Lower leg skin (tissue), 4 donors: ENCODE measurements at regions not wholly inside any gene's neighbourhood (a gene's known extent, or its start where the extent isn't known, plus 50 kb on each side); places are given as distances from the start of the nearest gene placed in this dataset.

Experiments
- DNase-seq, 2 donors: peaks; one replicate each; pipeline ENCODE4 v3.0.0-alpha.2; 2019; ENCODE audit warnings: low spot score in 2 of 2
- H3K4me3 ChIP-seq: fragments of 200-600 bp; sonication (generic); 2 replicates; pipeline ENCODE4 v1.5.1; 2017; ENCODE audit warnings: mild to moderate bottlenecking, low read depth; ENCODE audit not compliant: poor library complexity, severe bottlenecking
- CTCF ChIP-seq, 3 donors: fragments of 450-650 bp; IDR thresholded peaks; one replicate each; pipeline ENCODE4 v1.5.1; 2016; ENCODE audit warnings: antibody characterized with exemption in 3 of 3, mild to moderate bottlenecking in 3 of 3, moderate library complexity in 2 of 3
- POLR2A ChIP-seq, 2 donors: fragments of 450-650 bp; IDR thresholded peaks; one replicate each; pipeline ENCODE4 v1.6.1; 2016 to 2017; ENCODE audit warnings: antibody characterized with exemption in 2 of 2, mild to moderate bottlenecking in 1 of 2, moderate library complexity in 1 of 2
- WGBS, 2 donors: methylation state at CpG; one replicate each; pipeline ENCODE4 v1.1.5; 2018; 5-methylcytosine and 5-hydroxymethylcytosine counted together
- intact Hi-C: fragments of 100-400 bp; cut with DNase I; formaldehyde crosslinking; loops from one replicate; pipeline ENCODE4 v1.15.0; 2023; ENCODE audit warnings: low total_unique reads

GRCh38 chr16:72394526-72394925, 222.6 kb upstream of the PMFBP1 start:
- no peak overlapping the region for H3K4me3 ChIP-seq
- TF ChIP-seq CTCF (IDR thresholded peaks at IDR 0.05) (no peak), POLR2A (IDR thresholded peaks at IDR 0.05) (no peak)
- intact Hi-C loops: no loop called here
- DNase-seq: no peak

- no peak for TF ChIP-seq CTCF (IDR thresholded peaks at IDR 0.05)
- TF ChIP-seq POLR2A (IDR thresholded peaks at IDR 0.05): no peak
- no peak overlapping the region for H3K4me3 ChIP-seq
- 92 to 95% methylated on average over 3 of the region's 3 CpGs for WGBS, 2 donors
- intact Hi-C loops: no loop called here
- DNase-seq: no peak
Observed at GRCh38 chr16:72389791-72390190, 217.8 kb upstream of the PMFBP1 start.

GRCh38 chr16:72388007-72388406, 216.1 kb upstream of the PMFBP1 start:
- no peak overlapping the region for H3K4me3 ChIP-seq
- intact Hi-C loops: no loop called here
- DNase-seq: no peak
- TF ChIP-seq CTCF (IDR thresholded peaks at IDR 0.05): no peak
- TF ChIP-seq POLR2A (IDR thresholded peaks at IDR 0.05): no peak

- 94 to 97% methylated on average over 5 of the region's 5 CpGs for WGBS, 2 donors
- intact Hi-C loops: no loop called here
- TF ChIP-seq CTCF (IDR thresholded peaks at IDR 0.05) (no peak), POLR2A (IDR thresholded peaks at IDR 0.05) (no peak)
- H3K4me3 ChIP-seq: no peak overlapping the region
- no peak for DNase-seq
Observed at GRCh38 chr16:72384651-72385050, 212.7 kb upstream of the PMFBP1 start.

GRCh38 chr16:72380283-72380682, 208.3 kb upstream of the PMFBP1 start:
- no peak for DNase-seq
- no peak overlapping the region for H3K4me3 ChIP-seq
- 76 to 83% methylated on average over 1 of the region's 1 CpG for WGBS, 2 donors
- no peak for TF ChIP-seq CTCF (IDR thresholded peaks at IDR 0.05)
- intact Hi-C loops: no loop called here

GRCh38 chr16:72373201-72373600, 201.2 kb upstream of the PMFBP1 start:
- 95% methylated on average over 2 of the region's 2 CpGs for WGBS, 2 donors
- intact Hi-C loops: no loop called here

More at GRCh38 chr16:72373201-72373600, 201.2 kb upstream of the PMFBP1 start:
- H3K4me3 ChIP-seq: no peak overlapping the region
- DNase-seq: no peak
- TF ChIP-seq POLR2A (IDR thresholded peaks at IDR 0.05): no peak
- TF ChIP-seq CTCF (IDR thresholded peaks at IDR 0.05): no peak
